Stimulated activated naive CD8-positive, alpha-beta T cell treated with anti-CD3 and anti-CD28 coated beads, Interleukin-15, amount 100 ng/mL, for 72 hours (primary cell): ENCODE measurements at regions not wholly inside any gene's neighbourhood (a gene's known extent, or its start where the extent isn't known, plus 50 kb on each side); places are given as distances from the start of the nearest gene placed in this dataset.

Experiments
- ATAC-seq: fragments of 150-1000 bp; cut with Tn5 transposase; 2 replicates; pipeline ENCODE4 v1.10.0; 2021; ENCODE audit warnings: mild to moderate bottlenecking, moderate library complexity
- DNase-seq, 2 donors: peaks; one replicate each; pipeline ENCODE4 v3.0.0; 2021 to 2022
- H3K27ac Mint-ChIP-seq, 2 donors: one replicate each; pipeline ENCODE4 v1.8.0; 2022; ENCODE audit warnings: mild to moderate bottlenecking in 2 of 2, mixed read lengths in 2 of 2, moderate library complexity in 2 of 2
- H3K27me3 Mint-ChIP-seq: one replicate; pipeline ENCODE4 v1.8.0; 2022; ENCODE audit warnings: mixed read lengths
- H3K4me1 Mint-ChIP-seq: one replicate; pipeline ENCODE4 v1.8.0; 2022; ENCODE audit warnings: mild to moderate bottlenecking, mixed read lengths
- H3K4me3 Mint-ChIP-seq, 2 donors: one replicate each; pipeline ENCODE4 v1.8.0; 2022; ENCODE audit warnings: mild to moderate bottlenecking in 2 of 2, mixed read lengths in 2 of 2, moderate library complexity in 1 of 2
- H3K9me3 Mint-ChIP-seq, 2 donors: one replicate each; pipeline ENCODE4 v1.8.0; 2022; ENCODE audit warnings: mixed read lengths in 2 of 2

- Mint-ChIP-seq H3K4me1 (peaks cover 5% of the 10 kb centered on the region), H3K4me3 (no peak overlapping the region), H3K27me3 (peaks cover 9% of the 10 kb centered on the region), H3K27ac (no peak overlapping the region), H3K9me3 (no peaks in the 10 kb centered on the region)
- no peak for DNase-seq
- peak; percentile 90 for ATAC-seq
Observed at GRCh38 chr18:35770376-35771014, 189.0 kb downstream of the GALNT1 start.

- H3K9me3 Mint-ChIP-seq: no peaks in the 10 kb centered on the region
- H3K27ac Mint-ChIP-seq: no peak overlapping the region
- H3K27me3 Mint-ChIP-seq: peaks cover 9% of the 10 kb centered on the region
- ATAC-seq (no peak), DNase-seq (no peak)
- H3K4me3 Mint-ChIP-seq: no peak overlapping the region
- peaks cover 5% of the 10 kb centered on the region for H3K4me1 Mint-ChIP-seq
Observed at GRCh38 chr18:35771172-35771571, 189.6 kb downstream of the GALNT1 start.

- H3K27ac Mint-ChIP-seq: no peak overlapping the region
- no peak for ATAC-seq
- no peak for DNase-seq
- peaks cover 35% of the 10 kb centered on the region for H3K27me3 Mint-ChIP-seq
- no peaks in the 10 kb centered on the region for H3K4me1 Mint-ChIP-seq
- H3K9me3 Mint-ChIP-seq: peaks cover 0 to 8% of the 10 kb centered on the region in 2 donors
- no peak overlapping the region for H3K4me3 Mint-ChIP-seq
Observed at GRCh38 chr18:35775887-35776286, 194.3 kb downstream of the GALNT1 start.

DNA sequence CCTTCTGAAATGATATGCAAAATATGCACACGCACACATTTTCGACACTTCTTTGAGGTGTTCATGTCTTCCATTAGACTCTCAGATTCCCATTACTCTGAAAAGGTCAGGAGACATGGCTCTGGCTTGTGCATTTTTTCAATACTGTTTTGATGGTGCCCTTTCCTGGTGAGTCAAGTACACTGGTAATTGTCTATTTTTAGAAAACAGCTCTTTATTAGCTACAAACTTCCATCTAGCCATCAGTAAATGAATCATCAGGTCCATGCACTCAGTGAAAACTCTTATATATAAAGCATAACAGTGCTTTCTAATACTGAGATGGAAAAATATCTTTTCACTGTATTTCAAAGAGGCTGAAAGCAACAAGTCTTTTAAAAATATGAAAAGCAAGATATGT is 194.9 kb downstream of the GALNT1 start:
- Mint-ChIP-seq H3K9me3 (peaks cover 0 to 8% of the 10 kb centered on the region in 2 donors), H3K4me3 (no peak overlapping the region), H3K27me3 (peaks cover 41% of the 10 kb centered on the region), H3K4me1 (no peaks in the 10 kb centered on the region), H3K27ac (no peak overlapping the region)
- DNase-seq (no peak), ATAC-seq (no peak)

GRCh38 chr18:35777039-35777438 is 195.4 kb upstream of the RMP24 start:
- H3K27me3 Mint-ChIP-seq: peaks cover 43% of the 10 kb centered on the region

DNA sequence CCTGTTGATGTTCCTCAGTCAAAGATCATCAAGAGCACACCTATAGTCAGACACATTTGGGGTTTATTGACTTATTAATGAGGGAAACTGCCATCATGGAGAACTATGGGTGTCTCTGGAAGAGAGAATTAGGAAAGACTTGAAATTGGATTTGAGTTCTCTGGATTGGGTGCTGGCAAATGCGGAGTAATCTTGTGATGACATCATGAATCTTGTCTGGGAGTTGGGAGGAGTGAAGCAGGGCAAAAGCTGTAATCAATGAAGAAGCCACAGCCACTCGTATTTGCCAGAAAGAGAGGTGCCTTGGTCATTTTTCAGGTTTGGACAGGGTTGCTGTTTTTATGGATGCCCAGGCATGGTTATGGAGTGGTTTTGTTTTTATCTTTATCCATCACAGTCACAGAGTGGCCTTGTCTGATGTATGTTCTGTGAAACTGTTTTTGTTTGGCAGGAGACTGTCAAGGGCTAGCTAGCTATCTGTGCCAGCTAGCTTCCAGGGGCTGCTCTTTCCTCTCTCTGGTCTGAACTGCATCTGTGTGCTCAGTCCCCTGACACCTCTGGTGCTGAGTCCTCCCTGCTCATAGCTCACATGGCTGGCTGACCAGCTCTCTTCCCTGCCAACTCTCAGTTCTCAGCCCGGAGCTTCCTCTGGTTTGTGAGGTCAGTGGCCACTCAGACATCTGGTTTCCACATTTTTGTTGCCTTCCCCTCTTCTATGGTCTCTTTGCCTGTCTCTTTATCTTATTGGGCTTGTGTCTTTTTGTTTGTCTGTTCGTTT is 193.4 kb upstream of the RMP24 start:
- Mint-ChIP-seq H3K4me3 (no peak overlapping the region), H3K27ac (no peak overlapping the region), H3K4me1 (no peaks in the 10 kb centered on the region), H3K27me3 (peaks cover 45% of the 10 kb centered on the region), H3K9me3 (peaks cover 0 to 8% of the 10 kb centered on the region in 2 donors)
- ATAC-seq: no peak
- DNase-seq: no peak

More at GRCh38 chr18:35777039-35777438, 195.4 kb upstream of the RMP24 start:
- peaks cover 0 to 8% of the 10 kb centered on the region in 2 donors for H3K9me3 Mint-ChIP-seq
- H3K27ac Mint-ChIP-seq: no peak overlapping the region
- H3K4me3 Mint-ChIP-seq: no peak overlapping the region
- no peak for ATAC-seq
- no peaks in the 10 kb centered on the region for H3K4me1 Mint-ChIP-seq
- DNase-seq: no peak

DNA sequence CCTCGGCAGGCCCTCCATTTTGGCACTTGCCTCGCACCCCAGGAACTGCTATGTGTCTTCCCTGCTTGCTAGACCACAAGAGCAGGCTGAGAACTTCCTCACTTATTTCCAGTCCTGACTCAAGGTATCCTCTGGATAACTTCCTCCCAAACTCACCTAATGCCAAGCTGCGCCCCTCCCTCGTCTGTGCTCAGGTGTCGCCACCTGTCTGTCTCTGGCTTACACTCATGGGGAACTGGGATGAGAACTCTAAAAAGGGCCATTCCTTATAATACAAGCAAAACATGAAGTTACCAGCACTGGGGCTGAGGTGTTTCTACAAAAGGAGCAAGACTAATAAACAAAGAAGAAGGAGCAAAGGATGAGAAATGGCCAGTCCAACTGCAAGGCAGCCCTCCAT is 191.5 kb upstream of the RMP24 start:
- Mint-ChIP-seq H3K27me3 (peaks cover 44% of the 10 kb centered on the region), H3K4me3 (no peak overlapping the region), H3K4me1 (no peaks in the 10 kb centered on the region), H3K9me3 (peaks cover 0 to 8% of the 10 kb centered on the region in 2 donors), H3K27ac (no peak overlapping the region)
- no peak for DNase-seq
- ATAC-seq: no peak

DNA sequence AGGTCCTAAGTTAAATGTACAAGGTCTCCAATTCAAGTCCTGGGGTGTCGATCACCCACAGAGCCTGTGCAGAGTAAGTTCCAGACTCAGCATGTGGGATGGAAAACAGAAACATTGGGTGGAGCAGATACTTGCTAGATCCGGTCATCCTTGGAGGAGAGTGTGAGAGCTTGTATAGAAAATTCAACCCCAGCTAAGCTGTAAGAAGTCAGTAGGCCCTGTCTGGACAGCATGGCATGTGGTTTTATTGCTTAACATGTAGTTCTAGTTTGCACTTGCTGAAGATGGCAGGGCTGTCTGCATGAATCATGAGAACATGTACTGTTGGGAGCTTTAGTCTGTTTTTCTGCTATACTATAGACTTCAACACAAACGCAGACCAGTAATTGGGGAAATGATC is 189.6 kb upstream of the RMP24 start:
- H3K9me3 Mint-ChIP-seq: no peaks in the 10 kb centered on the region
- H3K4me1 Mint-ChIP-seq: no peaks in the 10 kb centered on the region
- ATAC-seq (no peak), DNase-seq (no peak)
- H3K4me3 Mint-ChIP-seq: no peak overlapping the region
- H3K27me3 Mint-ChIP-seq: peaks cover 36% of the 10 kb centered on the region
- H3K27ac Mint-ChIP-seq: no peak overlapping the region

DNA sequence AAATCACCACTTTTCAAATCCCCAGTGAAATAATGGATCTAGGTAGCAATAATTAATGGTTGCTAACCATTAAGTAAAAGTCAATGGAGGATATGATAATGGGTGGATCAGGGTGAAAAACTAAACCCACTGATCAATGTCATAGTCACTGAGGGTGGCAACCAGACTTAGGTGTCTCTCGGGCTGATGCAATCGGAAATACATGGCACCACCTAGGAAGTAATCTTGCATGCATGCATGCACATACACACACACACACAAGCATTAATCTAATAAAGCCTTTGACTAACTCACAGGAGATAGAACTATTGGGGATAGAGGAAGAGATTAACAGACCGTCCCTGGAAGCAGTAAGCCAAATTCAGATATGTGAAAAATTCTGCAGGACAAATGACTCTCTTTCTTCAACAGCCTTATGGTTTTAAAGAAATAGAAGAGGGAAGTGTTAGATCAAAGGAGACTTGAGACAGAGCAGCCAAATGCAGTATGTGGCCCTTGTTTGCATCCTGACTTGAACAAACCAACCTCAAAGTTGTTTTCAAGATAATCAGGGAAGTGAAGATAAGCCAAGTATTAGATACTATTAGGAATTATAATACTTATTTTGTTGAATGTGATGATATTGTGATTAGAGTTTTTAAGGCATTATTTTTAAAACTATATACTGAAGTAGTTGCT is 186.0 kb upstream of the RMP24 start:
- no peak for DNase-seq
- Mint-ChIP-seq H3K27ac (no peak overlapping the region), H3K4me1 (no peaks in the 10 kb centered on the region), H3K9me3 (no peaks in the 10 kb centered on the region), H3K27me3 (peaks cover 34% of the 10 kb centered on the region), H3K4me3 (no peak overlapping the region)
- no peak for ATAC-seq

DNA sequence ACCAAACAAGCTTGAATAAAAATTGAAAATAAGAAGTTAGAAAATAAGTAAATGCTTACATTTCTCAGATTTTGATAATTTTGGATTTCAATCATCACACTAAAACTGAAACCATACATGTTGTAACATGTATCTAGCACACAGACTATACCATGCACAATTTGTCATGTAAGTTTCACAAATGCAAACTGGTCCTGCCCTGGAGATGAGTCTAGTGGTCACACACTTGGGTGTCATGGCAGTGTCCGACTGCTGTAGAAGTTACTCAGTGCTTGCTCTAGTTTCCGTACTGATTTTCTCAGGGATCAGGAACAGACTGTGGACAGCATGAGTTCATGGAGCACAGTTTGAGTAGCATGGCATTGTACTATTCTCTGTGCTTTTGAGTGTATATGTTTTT is 182.9 kb upstream of the RMP24 start:
- Mint-ChIP-seq H3K4me1 (no peaks in the 10 kb centered on the region), H3K27me3 (peaks cover 41% of the 10 kb centered on the region)

GRCh38 chr18:35797948-35798347 is 174.5 kb upstream of the RMP24 start:
- H3K9me3 Mint-ChIP-seq: no peaks in the 10 kb centered on the region
- peak overlapping the region in 1 of 2 donors; percentile 6 for H3K27ac Mint-ChIP-seq
- H3K27me3 Mint-ChIP-seq: peaks cover 11% of the 10 kb centered on the region
- DNase-seq: no peak
- no peaks in the 10 kb centered on the region for H3K4me1 Mint-ChIP-seq
- no peak for ATAC-seq
- H3K4me3 Mint-ChIP-seq: no peak overlapping the region

More for the DNA sequence above, 182.9 kb upstream of the RMP24 start:
- Mint-ChIP-seq H3K9me3 (no peaks in the 10 kb centered on the region), H3K4me3 (no peak overlapping the region), H3K27ac (no peak overlapping the region)
- ATAC-seq (no peak), DNase-seq (no peak)

- DNase-seq: no peak
- Mint-ChIP-seq H3K4me1 (no peaks in the 10 kb centered on the region), H3K4me3 (no peak overlapping the region), H3K9me3 (no peaks in the 10 kb centered on the region), H3K27ac (no peak overlapping the region), H3K27me3 (peaks cover 29% of the 10 kb centered on the region)
- ATAC-seq: no peak
Observed at GRCh38 chr18:35803551-35803950, 168.9 kb upstream of the RMP24 start.

- ATAC-seq (no peak), DNase-seq (no peak)
- Mint-ChIP-seq H3K27me3 (peaks cover 37% of the 10 kb centered on the region), H3K27ac (no peak overlapping the region), H3K4me3 (no peak overlapping the region), H3K4me1 (peaks cover 5% of the 10 kb centered on the region), H3K9me3 (no peaks in the 10 kb centered on the region)
Observed at GRCh38 chr18:35804377-35804776, 168.1 kb upstream of the RMP24 start.

- peaks cover 48% of the 10 kb centered on the region for H3K27me3 Mint-ChIP-seq
- DNase-seq (no peak), ATAC-seq (no peak)
- H3K27ac Mint-ChIP-seq: no peak overlapping the region
- H3K9me3 Mint-ChIP-seq: peaks cover 0 to 6% of the 10 kb centered on the region in 2 donors
- peaks cover 17% of the 10 kb centered on the region for H3K4me1 Mint-ChIP-seq
- no peak overlapping the region for H3K4me3 Mint-ChIP-seq
Observed at GRCh38 chr18:35807811-35808335, 164.6 kb upstream of the RMP24 start.

GRCh38 chr18:35808796-35809195 is 163.7 kb upstream of the RMP24 start:
- ATAC-seq: no peak
- no peak for DNase-seq
- peaks cover 17% of the 10 kb centered on the region for H3K4me1 Mint-ChIP-seq
- no peak overlapping the region for H3K27ac Mint-ChIP-seq
- H3K4me3 Mint-ChIP-seq: no peak overlapping the region
- peaks cover 54% of the 10 kb centered on the region for H3K27me3 Mint-ChIP-seq
- H3K9me3 Mint-ChIP-seq: peaks cover 0 to 6% of the 10 kb centered on the region in 2 donors

DNA sequence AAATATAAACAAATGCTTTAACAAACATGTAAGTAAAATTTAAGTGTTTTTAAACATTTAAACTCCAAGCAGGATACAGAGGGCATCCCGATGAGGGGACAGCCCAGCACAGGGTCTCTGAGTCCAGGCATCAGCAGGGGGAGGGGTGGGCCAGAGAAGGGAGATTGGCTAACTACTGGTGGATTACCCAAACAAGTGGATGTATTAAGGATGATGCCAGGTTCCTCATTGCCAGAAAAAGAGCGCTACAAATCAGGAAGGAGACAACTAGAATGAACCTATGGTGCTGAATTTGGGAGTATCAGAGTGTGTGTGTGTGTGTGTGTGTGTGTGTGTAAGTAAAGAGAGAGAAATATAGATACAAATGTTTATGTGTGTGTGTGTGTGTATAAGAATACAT is 162.0 kb upstream of the RMP24 start:
- Mint-ChIP-seq H3K9me3 (peaks cover 0 to 6% of the 10 kb centered on the region in 2 donors), H3K27me3 (peaks cover 55% of the 10 kb centered on the region), H3K4me3 (no peak overlapping the region), H3K27ac (peak overlapping the region; percentile 9 to 47), H3K4me1 (peaks cover 17% of the 10 kb centered on the region)
- ATAC-seq (no peak), DNase-seq (no peak)
